ENCODE measurements at regions not wholly inside any gene's neighbourhood (a gene's known extent, or its start where the extent isn't known, plus 50 kb on each side); places are given as distances from the start of the nearest gene placed in this dataset.
A peak's percentile ranks its signal among the peaks of the same experiment; 100 is the strongest.

GRCh38 chr11:134561331-134561720 lies 149.3 kb upstream of the B3GAT1 start:
- Histone ChIP-seq H3K4me1 (no peaks in the 10 kb centered on the region), H3K27me3 (peaks cover 0 to 67% (median 17%) of the 10 kb centered on the region in 7 donors), H3K27ac (no peak overlapping the region), H3K4me3 (no peak overlapping the region), H3K36me3 (no peaks in the 10 kb centered on the region), H3K9me3 (no peaks in the 10 kb centered on the region)
- ATAC-seq: no peak
- peak in 1 of 2 donors; percentile 2 for DNase-seq
- TF ChIP-seq, protein P1, sequence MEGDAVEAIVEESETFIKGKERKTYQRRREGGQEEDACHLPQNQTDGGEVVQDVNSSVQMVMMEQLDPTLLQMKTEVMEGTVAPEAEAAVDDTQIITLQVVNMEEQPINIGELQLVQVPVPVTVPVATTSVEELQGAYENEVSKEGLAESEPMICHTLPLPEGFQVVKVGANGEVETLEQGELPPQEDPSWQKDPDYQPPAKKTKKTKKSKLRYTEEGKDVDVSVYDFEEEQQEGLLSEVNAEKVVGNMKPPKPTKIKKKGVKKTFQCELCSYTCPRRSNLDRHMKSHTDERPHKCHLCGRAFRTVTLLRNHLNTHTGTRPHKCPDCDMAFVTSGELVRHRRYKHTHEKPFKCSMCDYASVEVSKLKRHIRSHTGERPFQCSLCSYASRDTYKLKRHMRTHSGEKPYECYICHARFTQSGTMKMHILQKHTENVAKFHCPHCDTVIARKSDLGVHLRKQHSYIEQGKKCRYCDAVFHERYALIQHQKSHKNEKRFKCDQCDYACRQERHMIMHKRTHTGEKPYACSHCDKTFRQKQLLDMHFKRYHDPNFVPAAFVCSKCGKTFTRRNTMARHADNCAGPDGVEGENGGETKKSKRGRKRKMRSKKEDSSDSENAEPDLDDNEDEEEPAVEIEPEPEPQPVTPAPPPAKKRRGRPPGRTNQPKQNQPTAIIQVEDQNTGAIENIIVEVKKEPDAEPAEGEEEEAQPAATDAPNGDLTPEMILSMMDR (IDR thresholded peaks at IDR 0.05): no peak
- intact Hi-C loops (cut with DNase I): no loop called here
- WGBS, 2 donors: 79 to 82% methylated on average over 8 of the region's 8 CpGs

DNA sequence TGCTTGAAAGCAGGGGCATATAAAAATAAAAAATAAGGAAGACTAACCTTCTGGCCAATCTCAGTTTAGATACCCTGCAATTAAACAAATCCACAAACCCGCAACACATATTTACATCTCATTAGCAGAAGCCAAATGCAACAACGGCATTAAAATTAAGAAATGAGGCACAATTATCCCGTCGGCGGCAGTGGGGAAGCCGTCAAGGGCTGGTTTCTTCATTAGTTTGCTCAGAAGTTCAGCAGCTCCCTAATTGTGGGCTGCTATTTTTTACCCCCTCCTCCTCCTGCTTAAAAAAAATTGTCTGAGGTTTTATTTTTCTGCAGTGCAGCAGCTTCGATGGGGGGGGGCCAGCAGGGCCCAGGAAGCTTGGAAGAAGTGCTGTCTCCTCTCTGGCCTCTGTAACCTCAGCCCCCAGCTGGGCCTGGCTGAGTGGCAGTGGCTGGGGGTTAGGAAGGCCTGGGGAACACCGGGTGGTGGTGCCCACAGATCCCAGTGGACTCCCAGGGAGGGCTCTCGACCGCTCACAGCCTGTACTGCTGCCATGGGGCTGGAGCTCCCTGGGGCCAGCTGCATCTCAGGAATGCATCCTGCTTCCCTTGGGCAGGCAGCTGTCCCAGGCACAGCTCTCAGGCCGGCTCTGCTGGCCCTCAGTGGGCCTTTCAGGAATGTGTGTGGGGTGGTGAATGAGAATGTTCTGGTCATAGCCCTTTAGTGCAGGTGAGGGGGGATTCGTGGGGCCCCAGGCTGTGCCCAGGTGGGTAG lies 148.7 kb upstream of the B3GAT1 start:
- Histone ChIP-seq H3K4me3 (no peak overlapping the region), H3K9me3 (no peaks in the 10 kb centered on the region), H3K4me1 (no peaks in the 10 kb centered on the region), H3K27me3 (peaks cover 0 to 70% (median 17%) of the 10 kb centered on the region in 7 donors), H3K36me3 (no peaks in the 10 kb centered on the region), H3K27ac (no peak overlapping the region)
- ATAC-seq: peak in 1 of 8 donors; percentile 34
- intact Hi-C loops (cut with DNase I): no loop called here
- peak in 1 of 2 donors; percentile 2 for DNase-seq
- WGBS, 2 donors: 61 to 63% methylated on average over 12 of the region's 12 CpGs
- TF ChIP-seq, protein P1 (IDR thresholded peaks at IDR 0.05): no peak

GRCh38 chr11:134560066-134560465 lies 148.0 kb upstream of the B3GAT1 start:
- WGBS, 2 donors: 62 to 64% methylated on average over 6 of the region's 6 CpGs
- DNase-seq (peak in 1 of 2 donors; percentile 2), ATAC-seq (no peak)
- Histone ChIP-seq H3K9me3 (no peaks in the 10 kb centered on the region), H3K36me3 (no peaks in the 10 kb centered on the region), H3K27me3 (peaks cover 0 to 75% (median 17%) of the 10 kb centered on the region in 7 donors), H3K27ac (no peak overlapping the region), H3K4me1 (no peaks in the 10 kb centered on the region), H3K4me3 (no peak overlapping the region)
- TF ChIP-seq, protein P1 (IDR thresholded peaks at IDR 0.05): no peak
- intact Hi-C loops (cut with DNase I): no loop called here

DNA sequence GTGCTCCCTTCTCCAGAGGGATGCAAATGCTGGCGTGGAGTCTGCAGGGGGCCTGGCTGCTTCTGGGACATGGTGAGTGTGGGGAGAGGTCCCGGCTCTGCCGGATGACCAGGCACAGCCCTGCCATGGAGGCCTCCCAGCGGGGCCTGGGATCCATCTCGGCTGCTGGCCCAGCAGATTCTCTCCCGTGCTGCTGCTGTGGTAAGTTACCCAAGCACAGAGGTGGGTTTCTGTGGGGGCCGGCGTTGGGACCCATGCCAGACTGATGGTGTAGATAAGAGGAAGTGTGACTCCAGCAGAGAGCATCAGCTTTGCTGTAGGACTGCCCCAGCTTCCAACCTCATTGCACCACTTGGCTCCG lies 147.5 kb upstream of the B3GAT1 start:
- no peaks in the 10 kb centered on the region for H3K4me1 ChIP-seq
- no peaks in the 10 kb centered on the region for H3K36me3 ChIP-seq
- H3K4me3 ChIP-seq: no peak overlapping the region
- H3K27ac ChIP-seq: no peak overlapping the region
- peaks cover 0 to 75% (median 20%) of the 10 kb centered on the region in 7 donors for H3K27me3 ChIP-seq
- DNase-seq (peak in 1 of 2 donors; percentile 2), ATAC-seq (no peak)
- TF ChIP-seq, protein P1 (IDR thresholded peaks at IDR 0.05): no peak
- 38 to 46% methylated on average over 9 of the region's 9 CpGs for WGBS, 2 donors
- no peaks in the 10 kb centered on the region for H3K9me3 ChIP-seq
- intact Hi-C loops (cut with DNase I): no loop called here

All from heart right ventricle (tissue), 16 donors.